ENCODE measurements at regions not wholly inside any gene's neighbourhood (a gene's known extent, or its start where the extent isn't known, plus 50 kb on each side); places are given as distances from the start of the nearest gene placed in this dataset.

- TF ChIP-seq CTCF (IDR thresholded peaks at IDR 0.05; ENCODE audit: poor library complexity) (no peak), EZH2 (IDR thresholded peaks at IDR 0.05; ENCODE audit: borderline replicate concordance) (no peak), EZH2phosphoT487 (IDR thresholded peaks at IDR 0.05; ENCODE audit: low read depth, severe bottlenecking, unreplicated experiment) (no peak)
These were observed 235.0 kb downstream of the LOXHD1 start for GRCh38 chr18:46421973-46422551.

Data from hepatocyte (in vitro differentiated cells).